HG02642 (cell line): ENCODE measurements at regions not wholly inside any gene's neighbourhood (a gene's known extent, or its start where the extent isn't known, plus 50 kb on each side); places are given as distances from the start of the nearest gene placed in this dataset.

Experiments used
- ATAC-seq: cut with Tn5 transposase; IDR thresholded peaks from one replicate; pipeline ENCODE4 v1.9.1; 2021; ENCODE audit warnings: mild to moderate bottlenecking; ENCODE audit not compliant: unreplicated experiment, poor library complexity

GRCh38 chr10:90975096-90975495 is 54.2 kb upstream of the ANKRD1 start:
- ATAC-seq = no peak

GRCh38 chr10:90977162-90977854 is 56.4 kb upstream of the ANKRD1 start:
- ATAC-seq = peak; percentile 80

GRCh38 chr10:90977855-90978486 is 57.1 kb upstream of the ANKRD1 start:
- peak; percentile 25 for ATAC-seq

- ATAC-seq = no peak
These were observed 61.6 kb upstream of the ANKRD1 start for GRCh38 chr10:90982406-90983008.

GRCh38 chr10:90983914-90984549 is 63.1 kb upstream of the ANKRD1 start:
- ATAC-seq = no peak

GRCh38 chr10:90984898-90985297 is 64.0 kb upstream of the ANKRD1 start:
- no peak for ATAC-seq

GRCh38 chr10:90985321-90985933 is 64.5 kb upstream of the ANKRD1 start:
- ATAC-seq = no peak

- no peak for ATAC-seq
These were observed 65.4 kb upstream of the ANKRD1 start for GRCh38 chr10:90986136-90986760.

GRCh38 chr10:90986870-90987269 is 66.0 kb upstream of the ANKRD1 start:
- no peak for ATAC-seq

GRCh38 chr10:90987383-90987782 is 66.5 kb upstream of the ANKRD1 start:
- ATAC-seq = no peak

- ATAC-seq = no peak
These were observed 67.1 kb upstream of the ANKRD1 start for GRCh38 chr10:90988024-90988423.

- no peak for ATAC-seq
These were observed 67.9 kb upstream of the ANKRD1 start for GRCh38 chr10:90988802-90989201.

GRCh38 chr10:90989378-90989777 is 68.5 kb upstream of the ANKRD1 start:
- no peak for ATAC-seq

GRCh38 chr10:90992462-90992861 is 71.6 kb upstream of the ANKRD1 start:
- no peak for ATAC-seq

GRCh38 chr10:90993340-90993739 is 72.5 kb upstream of the ANKRD1 start:
- ATAC-seq = peak; percentile 34

GRCh38 chr10:90997670-90998069 is 76.8 kb upstream of the ANKRD1 start:
- ATAC-seq = no peak

GRCh38 chr10:90998733-90999511 is 78.0 kb upstream of the ANKRD1 start:
- ATAC-seq = peak; percentile 30

- peak; percentile 44 for ATAC-seq
These were observed 78.8 kb upstream of the ANKRD1 start for GRCh38 chr10:90999512-91000172.

GRCh38 chr10:91000470-91000869 is 79.6 kb upstream of the ANKRD1 start:
- ATAC-seq = no peak
